SK-N-SH (cell line): ENCODE measurements at regions not wholly inside any gene's neighbourhood (a gene's known extent, or its start where the extent isn't known, plus 50 kb on each side); places are given as distances from the start of the nearest gene placed in this dataset.

Experiments used
- CTCF ChIA-PET: fragments of 300-600, 350-600 bp; formaldehyde crosslinking; extraction: SDS; loops from one replicate; lab custom pipeline; 2021; lab: Yijun Ruan, JAX
- POLR2A ChIA-PET: fragments of 350-600 bp; sonication (Branson Sonifier 250); formaldehyde crosslinking; extraction: SDS; loops from one replicate; lab custom pipeline; 2020; ENCODE audit warnings: antibody characterized with exemption, inconsistent platforms; lab: Yijun Ruan, JAX
- DNase-seq: peaks from one replicate; pipeline ENCODE4 v3.0.0; 2012
- H2AFZ ChIP-seq: fragments of 200-600 bp; sonication (generic); 2 replicates; pipeline ENCODE4 v1.8.1; 2016; ENCODE audit warnings: antibody characterized with exemption, mild to moderate bottlenecking, low read depth
- H3F3A ChIP-seq: fragments of 200-600 bp; sonication (generic); replicated peaks from 2 replicates; pipeline ENCODE3; 2016; ENCODE audit warnings: antibody characterized with exemption, mild to moderate bottlenecking; ENCODE audit not compliant: insufficient read depth
- H3K27ac ChIP-seq, 2 experiments: fragments of 200-500 bp in 1 of 2; fragments of 200-600 bp in 1 of 2; sonication (Bioruptor generic) in 1 of 2; sonication (generic), shearing (Covaris generic) in 1 of 2; 2 replicates each; pipeline versions ENCODE4 v1.5.1 to v1.6.1; 2014 to 2016; ENCODE audit warnings: low read depth in 2 of 2, inconsistent platforms in 1 of 2, low read length in 1 of 2, mild to moderate bottlenecking in 1 of 2, mixed read lengths in 1 of 2
- H3K27me3 ChIP-seq: fragments of 200-600 bp; sonication (generic), shearing (Covaris generic); 2 replicates; pipeline ENCODE4 v1.6.1; 2016; ENCODE audit warnings: mixed run types; ENCODE audit not compliant: insufficient read depth
- H3K36me3 ChIP-seq, 2 experiments: fragments of 200-500 bp in 1 of 2; fragments of 200-600 bp in 1 of 2; sonication (Bioruptor generic) in 1 of 2; sonication (generic) in 1 of 2; replicated peaks in 1 of 2; 2 replicates each; pipeline versions ENCODE3 to v1.5.1; 2014 to 2016; ENCODE audit warnings: low read length in 1 of 2, mild to moderate bottlenecking in 1 of 2; ENCODE audit not compliant: insufficient read depth in 2 of 2, control insufficient read depth in 1 of 2
- H3K4me1 ChIP-seq, 2 experiments: fragments of 200-500 bp in 1 of 2; fragments of 200-600 bp in 1 of 2; sonication (Bioruptor generic) in 1 of 2; sonication (generic), shearing (Covaris generic) in 1 of 2; 2 replicates each; pipeline versions ENCODE4 v1.5.1 to v1.6.1; 2014 to 2016; ENCODE audit warnings: low read depth in 1 of 2, low read length in 1 of 2, mixed run types in 1 of 2; ENCODE audit not compliant: insufficient read depth in 2 of 2, control insufficient read depth in 1 of 2
- H3K4me2 ChIP-seq: fragments of 200-600 bp; sonication (generic), shearing (Covaris generic); 2 replicates; pipeline ENCODE4 v1.6.1; 2017; ENCODE audit warnings: mixed run types
- H3K4me3 ChIP-seq, 2 experiments: fragments of 200-500 bp in 1 of 2; fragments of 200-600 bp in 1 of 2; sonication (Bioruptor generic) in 1 of 2; sonication (generic), shearing (Covaris generic) in 1 of 2; 2 replicates each; pipeline versions ENCODE4 v1.5.1 to v1.8.1; 2014 to 2016; ENCODE audit warnings: low read depth in 2 of 2, inconsistent platforms in 1 of 2, low read length in 1 of 2, mild to moderate bottlenecking in 1 of 2, mixed read lengths in 1 of 2, moderate library complexity in 1 of 2
- H3K79me2 ChIP-seq: fragments of 200-600 bp; sonication (generic); 2 replicates; pipeline ENCODE4 v1.8.1; 2017; ENCODE audit warnings: mild to moderate bottlenecking; ENCODE audit not compliant: insufficient read depth
- H3K9ac ChIP-seq: fragments of 200-600 bp; sonication (generic); 2 replicates; pipeline ENCODE4 v1.6.1; 2017; ENCODE audit warnings: mixed run types
- H3K9me2 ChIP-seq: fragments of 200-600 bp; sonication (generic); 2 replicates; pipeline ENCODE4 v1.6.1; 2017; ENCODE audit warnings: mixed run types
- H3K9me3 ChIP-seq: fragments of 200-600 bp; sonication (generic); 2 replicates; pipeline ENCODE4 v1.6.1; 2017; ENCODE audit warnings: mixed run types, mild to moderate bottlenecking, moderate library complexity
- H4K20me1 ChIP-seq: fragments of 200-600 bp; sonication (generic); 2 replicates; pipeline ENCODE4 v1.6.1; 2017; ENCODE audit warnings: mild to moderate bottlenecking, mixed run types; ENCODE audit not compliant: insufficient read depth
- CHD2 ChIP-seq: fragments of 150-350 bp; IDR thresholded peaks from 2 replicates; pipeline ENCODE4 v1.6.1; 2018; ENCODE audit warnings: low read length; ENCODE audit not compliant: partially characterized antibody
- ELF1 ChIP-seq: IDR thresholded peaks from 2 replicates; pipeline ENCODE4 v1.4.0; 2012
- FOXM1 ChIP-seq: IDR thresholded peaks from 2 replicates; pipeline ENCODE4 v1.4.0; 2012; ENCODE audit warnings: low read depth, mild to moderate bottlenecking
- GABPA ChIP-seq: IDR thresholded peaks from 2 replicates; pipeline ENCODE4 v1.4.0; 2012; ENCODE audit warnings: low read depth, mild to moderate bottlenecking
- GATA2 ChIP-seq: sonication (generic); formaldehyde crosslinking; IDR thresholded peaks from 2 replicates; pipeline ENCODE4 v1.5.0; 2020; ENCODE audit warnings: mild to moderate bottlenecking, missing genetic modification reagents
- JUND ChIP-seq: IDR thresholded peaks from 2 replicates; pipeline ENCODE4 v1.4.0; 2012
- MEF2A ChIP-seq: IDR thresholded peaks from 2 replicates; pipeline ENCODE4 v1.4.0; 2012; ENCODE audit warnings: low read depth, borderline replicate concordance
- NFIC ChIP-seq: IDR thresholded peaks from 2 replicates; pipeline ENCODE4 v1.4.0; 2012; ENCODE audit warnings: borderline replicate concordance
- POLR2AphosphoS5 ChIP-seq: IDR thresholded peaks from 2 replicates; pipeline ENCODE4 v1.6.1; 2012; ENCODE audit warnings: low read depth, low read length
- RAD21 ChIP-seq: IDR thresholded peaks from 2 replicates; pipeline ENCODE4 v1.6.1; 2012; ENCODE audit warnings: mild to moderate bottlenecking, low read length
- RFX5 ChIP-seq: IDR thresholded peaks from 2 replicates; pipeline ENCODE4 v1.6.1; 2012; ENCODE audit warnings: mild to moderate bottlenecking, improper control_type of control experiment, low read length
- SIN3A ChIP-seq: IDR thresholded peaks from 2 replicates; pipeline ENCODE4 v1.6.1; 2012; ENCODE audit warnings: low read depth, mild to moderate bottlenecking, low read length, moderate library complexity, borderline replicate concordance
- SMC3 ChIP-seq: IDR thresholded peaks from 2 replicates; pipeline ENCODE4 v1.6.1; 2012; ENCODE audit warnings: low read depth, low read length, improper control_type of control experiment
- TAF1 ChIP-seq: IDR thresholded peaks from 2 replicates; pipeline ENCODE4 v1.6.1; 2012; ENCODE audit warnings: low read depth, mild to moderate bottlenecking, low read length, moderate library complexity, borderline replicate concordance
- TCF12 ChIP-seq: IDR thresholded peaks from 2 replicates; pipeline ENCODE4 v1.4.0; 2012
- WGBS: methylation state at CpG from one replicate; pipeline ENCODE4 v1.1.6; 2017; ENCODE audit warnings: low lambda C conversion rate; 5-methylcytosine and 5-hydroxymethylcytosine counted together
- TF ChIP-seq, protein P1 (sequence below): IDR thresholded peaks from 2 replicates; pipeline ENCODE4 v1.4.0; 2012; ENCODE audit warnings: low read depth, borderline replicate concordance
- TF ChIP-seq, protein P2 (sequence below): IDR thresholded peaks from 2 replicates; pipeline ENCODE4 v1.4.0; 2012; ENCODE audit warnings: low read depth
- TF ChIP-seq, protein P3 (sequence below): IDR thresholded peaks from 2 replicates; pipeline ENCODE4; 2012
- TF ChIP-seq, protein P4 (sequence below): IDR thresholded peaks from 2 replicates; pipeline ENCODE4 v1.4.0; 2012; ENCODE audit warnings: low read depth, borderline replicate concordance

DNA sequence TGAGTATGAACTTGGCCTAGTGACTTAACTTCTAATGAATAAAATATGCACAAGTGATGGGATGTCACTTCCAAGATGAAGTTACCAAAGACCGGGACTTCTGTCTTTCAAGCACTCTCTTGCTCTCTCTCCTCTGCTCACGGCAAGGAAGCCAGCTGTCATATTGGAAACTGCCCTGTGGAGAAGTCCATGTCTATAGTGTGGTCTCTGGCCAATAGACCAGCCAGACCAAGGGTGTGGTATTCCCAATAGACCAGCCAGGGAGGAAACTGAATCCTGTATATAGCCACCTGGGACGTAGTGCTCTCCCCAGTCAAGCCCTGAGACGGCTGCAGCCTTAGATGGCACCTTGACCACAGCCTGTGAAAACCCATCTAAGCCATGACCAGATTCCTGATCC, 93.2 kb upstream of the ALX4 start:
- CTCF ChIA-PET, result interaction anchor here (1.4 kb wide), 1 partner anchor 78 kb away, joined by 3 read pairs; no protein-coding TSS in a partner anchor
- POLR2A ChIA-PET, result no interaction called here

DNA sequence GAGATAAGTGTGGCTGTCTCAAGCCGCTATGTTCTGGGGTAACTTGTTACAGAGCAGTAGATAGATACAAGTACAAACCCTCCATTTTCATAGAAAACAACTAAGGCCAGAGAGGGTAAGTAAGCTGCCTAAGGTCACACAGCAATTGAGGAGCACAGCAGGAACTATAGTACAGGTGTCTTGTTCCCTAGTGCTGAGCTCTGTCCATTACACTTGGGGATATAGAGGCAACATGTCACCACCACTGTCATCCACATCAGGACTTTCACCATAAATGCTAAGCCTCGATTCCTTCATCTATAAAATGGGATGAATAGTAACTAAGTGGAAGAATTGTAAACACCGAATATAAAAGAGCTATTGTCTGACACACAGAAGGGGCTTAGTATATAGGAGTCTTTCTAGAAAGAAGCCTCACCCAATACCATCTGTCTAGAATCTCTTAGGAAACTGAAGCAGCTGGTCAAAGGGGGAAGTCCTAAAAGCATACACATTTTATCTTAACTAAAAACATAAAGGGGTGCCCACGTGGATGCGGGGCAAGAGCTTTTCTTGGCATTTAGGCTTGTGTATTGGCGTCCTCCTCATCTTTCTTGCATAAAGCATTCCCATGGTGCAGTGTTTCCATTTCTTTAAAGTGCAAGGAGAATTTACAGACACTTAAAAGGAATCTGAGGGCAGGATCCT, 93.8 kb upstream of the ALX4 start:
- POLR2A ChIA-PET, result no interaction called here
- no peaks in the 10 kb centered on the region for H4K20me1 ChIP-seq
- no peak overlapping the region for H3K27ac ChIP-seq
- DNase-seq, result no peak
- no peaks in the 10 kb centered on the region for H3K9me2 ChIP-seq
- no peak overlapping the region for H3K9ac ChIP-seq
- H2AFZ ChIP-seq, result no peak overlapping the region
- H3K4me1 ChIP-seq, result peaks cover 0 to 5% of the 10 kb centered on the region in 2 experiments; a peak in 1 of 4 replicates
- no peak overlapping the region for H3K4me3 ChIP-seq
- H3K36me3 ChIP-seq, result no peaks in the 10 kb centered on the region
- no peaks in the 10 kb centered on the region for H3K79me2 ChIP-seq
- H3K4me2 ChIP-seq, result no peak overlapping the region
- WGBS, result 33% methylated on average over 6 of the region's 6 CpGs
- 0 out of 2 replicates have a peak, but pooled peaks cover 3% of the 10 kb centered on the region for H3K27me3 ChIP-seq
- TF ChIP-seq ELF1 (no peak), FOXM1 (no peak)
- CTCF ChIA-PET, result interaction anchor here (1.4 to 1.5 kb wide), 2 partner anchors 24 to 79 kb away, joined by 3 read pairs; no protein-coding TSS in a partner anchor
- H3F3A ChIP-seq, result no peaks in the 10 kb centered on the region
- no peaks in the 10 kb centered on the region for H3K9me3 ChIP-seq

More for the DNA sequence above, 93.2 kb upstream of the ALX4 start:
- DNase-seq, result no peak
- Histone ChIP-seq H3K4me1 (peaks cover 0 to 5% of the 10 kb centered on the region in 2 experiments; a peak in 1 of 4 replicates), H3K9ac (no peak overlapping the region), H3K4me3 (no peak overlapping the region), H2AFZ (no peak overlapping the region), H3K27ac (no peak overlapping the region), H4K20me1 (no peaks in the 10 kb centered on the region), H3K9me2 (no peaks in the 10 kb centered on the region), H3K36me3 (no peaks in the 10 kb centered on the region), H3F3A (no peaks in the 10 kb centered on the region), H3K9me3 (no peaks in the 10 kb centered on the region), H3K79me2 (no peaks in the 10 kb centered on the region), H3K4me2 (no peak overlapping the region), H3K27me3 (0 out of 2 replicates have a peak, but pooled peaks cover 1% of the 10 kb centered on the region)
- WGBS, result 33% methylated on average over 4 of the region's 4 CpGs
- no peak for TF ChIP-seq JUND
- TF ChIP-seq SMC3, result no peak
- TF ChIP-seq POLR2AphosphoS5, result no peak
- no peak for TF ChIP-seq GATA2 (CRISPR knock-in tag)
- no peak for TF ChIP-seq MEF2A
- TF ChIP-seq RAD21, result no peak
- TF ChIP-seq, protein P1, sequence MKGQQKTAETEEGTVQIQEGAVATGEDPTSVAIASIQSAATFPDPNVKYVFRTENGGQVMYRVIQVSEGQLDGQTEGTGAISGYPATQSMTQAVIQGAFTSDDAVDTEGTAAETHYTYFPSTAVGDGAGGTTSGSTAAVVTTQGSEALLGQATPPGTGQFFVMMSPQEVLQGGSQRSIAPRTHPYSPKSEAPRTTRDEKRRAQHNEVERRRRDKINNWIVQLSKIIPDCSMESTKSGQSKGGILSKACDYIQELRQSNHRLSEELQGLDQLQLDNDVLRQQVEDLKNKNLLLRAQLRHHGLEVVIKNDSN, result no peak
- no peak for TF ChIP-seq RFX5

DNA sequence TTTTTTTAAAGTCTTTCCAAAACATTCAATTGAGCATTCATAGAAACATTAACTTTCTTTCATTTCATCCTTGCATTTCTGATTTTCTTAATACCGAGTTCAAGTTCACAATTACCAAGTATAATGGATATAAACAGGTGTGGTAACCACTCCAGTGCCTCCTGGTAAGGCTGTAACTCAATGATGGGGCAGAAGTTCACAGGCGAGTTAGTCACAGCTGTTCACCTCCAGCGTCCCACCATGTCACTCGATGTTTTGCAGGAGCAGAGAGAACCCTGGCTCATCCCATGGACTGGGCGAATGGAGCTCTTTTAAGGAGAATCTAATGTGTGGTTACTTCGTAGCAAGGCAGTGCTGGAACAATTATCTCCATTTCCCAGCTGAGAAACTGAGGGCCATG, 94.4 kb upstream of the ALX4 start:
- DNase-seq, result no peak
- Histone ChIP-seq H3K27me3 (0 out of 2 replicates have a peak, but pooled peaks cover 3% of the 10 kb centered on the region), H3K9ac (no peak overlapping the region), H3K9me3 (no peaks in the 10 kb centered on the region), H3F3A (no peaks in the 10 kb centered on the region), H3K4me3 (no peak overlapping the region), H3K9me2 (no peaks in the 10 kb centered on the region), H4K20me1 (no peaks in the 10 kb centered on the region), H3K36me3 (no peaks in the 10 kb centered on the region), H3K4me1 (peaks cover 0 to 5% of the 10 kb centered on the region in 2 experiments; a peak in 1 of 4 replicates), H3K79me2 (no peaks in the 10 kb centered on the region), H3K27ac (no peak overlapping the region), H2AFZ (no peak overlapping the region), H3K4me2 (no peak overlapping the region)
- ChIA-PET CTCF (interaction anchor here (1.4 to 1.5 kb wide), 2 partner anchors 23 to 80 kb away, joined by 3 read pairs; no protein-coding TSS in a partner anchor), POLR2A (no interaction called here)
- 37% methylated on average over 6 of the region's 6 CpGs for WGBS
- TF ChIP-seq TAF1 (no peak), SMC3 (no peak), GABPA (no peak), NFIC (no peak), CHD2 (no peak), JUND (no peak), TCF12 (no peak), SIN3A (no peak)
- TF ChIP-seq, protein P2, sequence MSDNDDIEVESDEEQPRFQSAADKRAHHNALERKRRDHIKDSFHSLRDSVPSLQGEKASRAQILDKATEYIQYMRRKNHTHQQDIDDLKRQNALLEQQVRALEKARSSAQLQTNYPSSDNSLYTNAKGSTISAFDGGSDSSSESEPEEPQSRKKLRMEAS, result no peak
- TF ChIP-seq, protein P3, sequence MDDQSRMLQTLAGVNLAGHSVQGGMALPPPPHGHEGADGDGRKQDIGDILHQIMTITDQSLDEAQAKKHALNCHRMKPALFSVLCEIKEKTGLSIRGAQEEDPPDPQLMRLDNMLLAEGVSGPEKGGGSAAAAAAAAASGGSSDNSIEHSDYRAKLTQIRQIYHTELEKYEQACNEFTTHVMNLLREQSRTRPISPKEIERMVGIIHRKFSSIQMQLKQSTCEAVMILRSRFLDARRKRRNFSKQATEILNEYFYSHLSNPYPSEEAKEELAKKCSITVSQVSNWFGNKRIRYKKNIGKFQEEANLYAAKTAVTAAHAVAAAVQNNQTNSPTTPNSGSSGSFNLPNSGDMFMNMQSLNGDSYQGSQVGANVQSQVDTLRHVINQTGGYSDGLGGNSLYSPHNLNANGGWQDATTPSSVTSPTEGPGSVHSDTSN, result no peak
- TF ChIP-seq, protein P4, sequence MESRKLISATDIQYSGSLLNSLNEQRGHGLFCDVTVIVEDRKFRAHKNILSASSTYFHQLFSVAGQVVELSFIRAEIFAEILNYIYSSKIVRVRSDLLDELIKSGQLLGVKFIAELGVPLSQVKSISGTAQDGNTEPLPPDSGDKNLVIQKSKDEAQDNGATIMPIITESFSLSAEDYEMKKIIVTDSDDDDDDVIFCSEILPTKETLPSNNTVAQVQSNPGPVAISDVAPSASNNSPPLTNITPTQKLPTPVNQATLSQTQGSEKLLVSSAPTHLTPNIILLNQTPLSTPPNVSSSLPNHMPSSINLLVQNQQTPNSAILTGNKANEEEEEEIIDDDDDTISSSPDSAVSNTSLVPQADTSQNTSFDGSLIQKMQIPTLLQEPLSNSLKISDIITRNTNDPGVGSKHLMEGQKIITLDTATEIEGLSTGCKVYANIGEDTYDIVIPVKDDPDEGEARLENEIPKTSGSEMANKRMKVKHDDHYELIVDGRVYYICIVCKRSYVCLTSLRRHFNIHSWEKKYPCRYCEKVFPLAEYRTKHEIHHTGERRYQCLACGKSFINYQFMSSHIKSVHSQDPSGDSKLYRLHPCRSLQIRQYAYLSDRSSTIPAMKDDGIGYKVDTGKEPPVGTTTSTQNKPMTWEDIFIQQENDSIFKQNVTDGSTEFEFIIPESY, result no peak
